GM12878 (cell line): ENCODE measurements at regions not wholly inside any gene's neighbourhood (a gene's known extent, or its start where the extent isn't known, plus 50 kb on each side); places are given as distances from the start of the nearest gene placed in this dataset.

Experiments
- ATAC-seq: fragments of 200-7000 bp; cut with Tn5 transposase; 3 replicates; pipeline ENCODE4 v1.9.1; 2020; ENCODE audit warnings: mild to moderate bottlenecking, moderate library complexity
- BruUV-seq: library from RNA; stranded (reverse); fragments of 400-500 nt; replicated peaks from 2 replicates; lab custom pipeline; 2021; lab: Mats Ljungman, UMichigan
- CTCF ChIA-PET: fragments of 300-600 bp; sonication (Branson Sonifier 250); formaldehyde crosslinking; extraction: SDS; loops from one replicate; lab custom pipeline; 2021; ENCODE audit warnings: inconsistent platforms; lab: Yijun Ruan, JAX
- POLR2A ChIA-PET: fragments of 350-600 bp; formaldehyde crosslinking; extraction: SDS; loops from one replicate; lab custom pipeline; 2021; ENCODE audit warnings: inconsistent platforms; lab: Charles Lee
- RAD21 ChIA-PET: fragments of 300-600 bp; sonication (Branson Sonifier 250); formaldehyde crosslinking; loops from one replicate; lab custom pipeline; 2023; ENCODE audit warnings: antibody characterized with exemption; ENCODE audit not compliant: unreplicated experiment; lab: Charles Lee
- SMC1A ChIA-PET: fragments of 300-600 bp; sonication (Branson Sonifier 250); formaldehyde crosslinking; loops from one replicate; lab custom pipeline; 2023; ENCODE audit not compliant: unreplicated experiment, uncharacterized antibody; lab: Charles Lee
- DNase-seq: peaks from one replicate; pipeline ENCODE4 v3.0.0-alpha.2; 2011; ENCODE audit warnings: low read depth, low spot score
- FAIRE-seq: peaks from 3 replicates; lab custom pipeline; 2011; peaks lifted over from hg19 to GRCh38; lab: Jason Lieb, UNC
- H2AFZ ChIP-seq: 2 replicates; pipeline ENCODE4 v1.6.0; 2011; ENCODE audit warnings: low read depth, low read length, control low read depth; ENCODE audit not compliant: control insufficient read depth
- H3K27ac ChIP-seq: 2 replicates; pipeline ENCODE4 v1.5.1; 2011; ENCODE audit warnings: control low read depth; ENCODE audit not compliant: control insufficient read depth, insufficient read depth
- H3K27me3 ChIP-seq, 2 experiments: replicated peaks in 1 of 2; 2 replicates each; pipeline versions ENCODE4 v1.6.0 to v1.6.1; 2011; ENCODE audit warnings: low read length in 1 of 2; ENCODE audit not compliant: control insufficient read depth in 2 of 2, insufficient read depth in 2 of 2
- H3K36me3 ChIP-seq, 2 experiments: 2 replicates each; pipeline ENCODE4 v1.5.1; 2011; ENCODE audit warnings: low read length in 1 of 2; ENCODE audit not compliant: control insufficient read depth in 2 of 2, insufficient read depth in 2 of 2
- H3K4me1 ChIP-seq: 2 replicates; pipeline ENCODE4 v1.6.1; 2011; ENCODE audit warnings: mild to moderate bottlenecking, low read length, moderate library complexity, mixed read lengths; ENCODE audit not compliant: control insufficient read depth, insufficient read depth
- H3K4me2 ChIP-seq: 2 replicates; pipeline ENCODE4 v1.6.0; 2011; ENCODE audit warnings: control low read depth; ENCODE audit not compliant: control insufficient read depth, insufficient read depth
- H3K4me3 ChIP-seq: fragments of 200-600 bp; sonication (generic); 2 replicates; pipeline ENCODE4 v1.5.1; 2016
- H3K79me2 ChIP-seq: 2 replicates; pipeline ENCODE4 v1.6.0; 2011; ENCODE audit warnings: low read length; ENCODE audit not compliant: control insufficient read depth, insufficient read depth
- H3K9ac ChIP-seq: 2 replicates; pipeline ENCODE4 v1.8.0; 2011; ENCODE audit warnings: low read length, control low read depth, mixed read lengths; ENCODE audit not compliant: control insufficient read depth, insufficient read depth
- H3K9me3 ChIP-seq: replicated peaks from 3 replicates; pipeline ENCODE4 v1.5.1; 2011; ENCODE audit warnings: mild to moderate bottlenecking, low read length; ENCODE audit not compliant: control insufficient read depth, insufficient read depth
- H4K20me1 ChIP-seq: 2 replicates; pipeline ENCODE4 v1.6.0; 2011; ENCODE audit not compliant: control insufficient read depth, insufficient read depth
- FOXK2 ChIP-seq: fragments of 450-650 bp; IDR thresholded peaks from 2 replicates; pipeline ENCODE4 v1.6.1; 2017; ENCODE audit warnings: mild to moderate bottlenecking, moderate library complexity
- RELA ChIP-seq: fragments of 450-650 bp; IDR thresholded peaks from 2 replicates; pipeline ENCODE4 v1.8.0; 2014; ENCODE audit warnings: borderline replicate concordance; ENCODE audit not compliant: partially characterized antibody
- SMARCA5 ChIP-seq: fragments of 450-650 bp; IDR thresholded peaks from 2 replicates; pipeline ENCODE4 v1.6.1; 2017; ENCODE audit warnings: mild to moderate bottlenecking
- SP1 ChIP-seq: IDR thresholded peaks from one replicate; pipeline ENCODE4 v1.6.1; 2011; ENCODE audit warnings: low read depth, low read length
- SRF ChIP-seq, 2 experiments: IDR thresholded peaks; 2 replicates each; pipeline ENCODE4 v1.6.1; 2011; ENCODE audit warnings: low read depth in 2 of 2, low read length in 2 of 2, mild to moderate bottlenecking in 1 of 2, moderate library complexity in 1 of 2
- WGBS: methylation state at CpG from one replicate; pipeline ENCODE4 v1.1.6; 2016; ENCODE audit warnings: low lambda C conversion rate; ENCODE audit not compliant: insufficient replicate concordance, insufficient coverage; ENCODE audit errors: missing lambda C conversion rate; 5-methylcytosine and 5-hydroxymethylcytosine counted together
- in situ Hi-C: fragments of 300-500 bp; cut with MboI; formaldehyde crosslinking; loops from 9 replicates; pipeline ENCODE4 v1.14.3; 2018; ENCODE audit warnings: mixed read lengths
- intact Hi-C: fragments of 100-400 bp; cut with micrococcal nuclease; formaldehyde crosslinking; loops from one replicate; pipeline ENCODE4 v1.14.2; 2022; ENCODE audit not compliant: unreplicated experiment
- TF ChIP-seq, protein P1 (sequence below): fragments of 450-650 bp; IDR thresholded peaks from 2 replicates; pipeline ENCODE4 v1.6.1; 2016; ENCODE audit warnings: mild to moderate bottlenecking
- TF ChIP-seq, protein P2 (sequence below): fragments of 450-650 bp; IDR thresholded peaks from 2 replicates; pipeline ENCODE4 v1.6.1; 2017; ENCODE audit warnings: mild to moderate bottlenecking

DNA sequence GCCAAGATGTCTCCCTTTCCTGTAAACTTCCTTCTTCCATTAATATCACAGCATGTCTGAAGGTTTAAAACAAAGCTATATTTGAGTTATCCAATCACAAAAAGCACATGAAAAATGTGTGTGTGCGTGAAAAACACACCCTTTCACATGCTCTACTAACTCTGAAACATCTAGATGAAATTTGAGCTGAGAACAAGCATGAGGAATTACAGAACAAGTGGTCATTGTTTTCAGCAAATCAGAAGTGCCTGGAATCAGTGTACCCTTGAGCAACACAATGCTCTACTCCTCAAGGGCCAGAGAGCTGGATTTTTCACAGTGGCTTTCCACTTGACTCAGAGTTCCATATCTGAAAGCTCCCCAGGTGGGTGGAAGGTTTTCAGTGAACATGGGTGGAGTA is 255.9 kb downstream of the PSAT1 start:
- no TSS peak for BruUV-seq
- no peak for ATAC-seq

More for the DNA sequence above, 255.9 kb downstream of the PSAT1 start:
- H4K20me1 ChIP-seq = no peaks in the 10 kb centered on the region
- TF ChIP-seq FOXK2 (no peak), SRF (IDR thresholded peaks at IDR 0.05; ENCODE audit: low read depth in 2 of 2, low read length in 2 of 2) (no peak), RELA (no peak), SP1 (no peak), SMARCA5 (no peak)
- TF ChIP-seq, protein P1, sequence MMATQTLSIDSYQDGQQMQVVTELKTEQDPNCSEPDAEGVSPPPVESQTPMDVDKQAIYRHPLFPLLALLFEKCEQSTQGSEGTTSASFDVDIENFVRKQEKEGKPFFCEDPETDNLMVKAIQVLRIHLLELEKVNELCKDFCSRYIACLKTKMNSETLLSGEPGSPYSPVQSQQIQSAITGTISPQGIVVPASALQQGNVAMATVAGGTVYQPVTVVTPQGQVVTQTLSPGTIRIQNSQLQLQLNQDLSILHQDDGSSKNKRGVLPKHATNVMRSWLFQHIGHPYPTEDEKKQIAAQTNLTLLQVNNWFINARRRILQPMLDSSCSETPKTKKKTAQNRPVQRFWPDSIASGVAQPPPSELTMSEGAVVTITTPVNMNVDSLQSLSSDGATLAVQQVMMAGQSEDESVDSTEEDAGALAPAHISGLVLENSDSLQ = no peak
- TF ChIP-seq, protein P2, sequence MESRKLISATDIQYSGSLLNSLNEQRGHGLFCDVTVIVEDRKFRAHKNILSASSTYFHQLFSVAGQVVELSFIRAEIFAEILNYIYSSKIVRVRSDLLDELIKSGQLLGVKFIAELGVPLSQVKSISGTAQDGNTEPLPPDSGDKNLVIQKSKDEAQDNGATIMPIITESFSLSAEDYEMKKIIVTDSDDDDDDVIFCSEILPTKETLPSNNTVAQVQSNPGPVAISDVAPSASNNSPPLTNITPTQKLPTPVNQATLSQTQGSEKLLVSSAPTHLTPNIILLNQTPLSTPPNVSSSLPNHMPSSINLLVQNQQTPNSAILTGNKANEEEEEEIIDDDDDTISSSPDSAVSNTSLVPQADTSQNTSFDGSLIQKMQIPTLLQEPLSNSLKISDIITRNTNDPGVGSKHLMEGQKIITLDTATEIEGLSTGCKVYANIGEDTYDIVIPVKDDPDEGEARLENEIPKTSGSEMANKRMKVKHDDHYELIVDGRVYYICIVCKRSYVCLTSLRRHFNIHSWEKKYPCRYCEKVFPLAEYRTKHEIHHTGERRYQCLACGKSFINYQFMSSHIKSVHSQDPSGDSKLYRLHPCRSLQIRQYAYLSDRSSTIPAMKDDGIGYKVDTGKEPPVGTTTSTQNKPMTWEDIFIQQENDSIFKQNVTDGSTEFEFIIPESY = no peak
- no peak overlapping the region for H2AFZ ChIP-seq
- H3K27me3 ChIP-seq = no peaks in the 10 kb centered on the region
- H3K4me3 ChIP-seq = no peak overlapping the region
- ChIA-PET CTCF (no interaction called here), SMC1A (no interaction called here), RAD21 (no interaction called here), POLR2A (no interaction called here)
- WGBS = 0% methylated on average over 1 of the region's 1 CpG
- no peaks in the 10 kb centered on the region for H3K79me2 ChIP-seq
- no peaks in the 10 kb centered on the region for H3K36me3 ChIP-seq
- FAIRE-seq = no peak
- in situ Hi-C loops (no loop called here), intact Hi-C loops (no loop called here)
- no peaks in the 10 kb centered on the region for H3K9me3 ChIP-seq
- no peak overlapping the region for H3K27ac ChIP-seq
- DNase-seq = no peak
- H3K4me1 ChIP-seq = no peaks in the 10 kb centered on the region
- no peak overlapping the region for H3K4me2 ChIP-seq
- H3K9ac ChIP-seq = no peak overlapping the region
